GM19023 (cell line): ENCODE measurements at regions not wholly inside any gene's neighbourhood (a gene's known extent, or its start where the extent isn't known, plus 50 kb on each side); places are given as distances from the start of the nearest gene placed in this dataset.
"Not testable (repeated sequence)": the region's sequence is repeated elsewhere in the genome, so short reads cannot be mapped to it uniquely, and the experiment has no call there.

Experiments
- ATAC-seq: cut with Tn5 transposase; IDR thresholded peaks from one replicate; pipeline ENCODE4 v1.9.1; 2021; ENCODE audit warnings: mild to moderate bottlenecking, moderate library complexity; ENCODE audit not compliant: unreplicated experiment

DNA sequence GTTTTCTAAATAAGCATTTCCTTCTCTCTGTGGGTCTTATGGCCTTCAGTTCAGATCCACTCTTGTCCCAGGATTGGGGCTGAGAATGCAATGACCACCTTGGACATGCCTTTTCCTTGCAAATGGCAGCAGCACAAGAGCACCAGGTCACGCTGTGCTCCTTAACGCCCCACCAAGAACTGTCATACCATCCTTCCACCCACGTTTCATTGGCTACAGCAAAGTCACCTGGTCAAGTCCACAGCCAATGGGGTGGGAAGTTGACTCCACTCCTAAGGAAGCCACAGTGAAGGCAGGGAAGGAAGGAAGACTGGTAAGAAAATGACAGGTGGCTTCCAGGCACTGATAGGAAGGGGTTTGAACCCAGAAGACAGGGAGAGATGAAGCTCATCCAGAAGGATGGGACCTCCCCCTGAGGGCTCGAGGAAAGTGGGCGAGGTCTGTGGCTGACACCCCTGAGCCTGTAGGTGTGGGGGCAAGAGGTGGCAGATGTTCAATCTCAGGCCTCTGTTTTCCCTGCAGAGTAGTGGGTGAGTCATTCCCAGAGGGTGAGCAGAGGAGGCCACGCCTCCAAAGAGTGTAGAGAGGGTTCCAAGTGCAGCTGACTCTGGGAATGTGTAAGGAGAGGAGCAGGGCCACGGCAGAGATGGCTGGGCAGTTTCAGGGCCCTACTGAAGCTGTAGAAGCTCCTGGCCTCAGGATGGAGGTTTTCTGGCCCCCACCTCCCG is 113.5 kb upstream of the VRK1 start:
- no peak for ATAC-seq

- ATAC-seq, result no peak
Observed at GRCh38 chr14:96686126-96686525, 111.1 kb upstream of the VRK1 start.

DNA sequence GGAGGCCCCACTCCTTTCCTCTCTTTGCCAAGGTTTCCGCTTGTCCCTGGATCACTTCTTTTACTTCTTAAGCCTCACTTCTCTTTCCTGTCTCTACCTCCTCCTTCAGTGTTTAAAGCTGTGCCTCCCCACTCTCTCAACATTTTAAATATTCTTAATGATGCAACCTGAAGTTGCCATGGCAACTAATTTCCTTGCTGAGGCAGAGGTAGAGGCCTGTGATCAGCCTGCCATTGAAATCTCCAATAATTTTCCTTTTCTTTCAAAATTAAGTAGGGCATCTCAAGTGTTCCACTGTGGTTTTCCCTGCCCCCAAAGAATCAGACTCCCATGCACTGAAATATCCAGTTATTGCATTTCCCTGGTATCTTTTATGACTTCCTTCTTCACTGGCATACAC is 108.6 kb upstream of the VRK1 start:
- ATAC-seq, result no peak

- ATAC-seq, result no peak
Observed at GRCh38 chr14:96690713-96691383, 106.3 kb upstream of the VRK1 start.

GRCh38 chr14:96693252-96693820 is 103.8 kb upstream of the VRK1 start:
- ATAC-seq, result no peak

DNA sequence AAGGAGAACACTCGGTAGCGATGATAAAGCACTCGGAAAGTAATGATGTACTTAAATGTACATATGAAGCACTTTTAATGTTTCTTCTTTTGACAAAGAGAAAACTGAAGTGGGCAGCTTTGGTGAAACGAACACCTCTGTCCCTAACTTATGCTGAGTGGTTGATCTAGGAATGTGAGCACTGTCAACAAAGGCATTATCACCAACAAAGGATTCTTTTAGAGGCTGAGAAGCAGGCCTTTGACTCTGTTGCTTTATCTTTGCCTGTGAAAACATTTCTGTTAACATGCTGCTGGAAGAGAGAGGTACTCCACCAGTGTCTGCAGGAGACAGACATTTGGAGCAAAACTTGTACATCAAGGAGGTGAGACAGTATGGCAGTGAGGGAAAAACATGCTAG is 103.2 kb upstream of the VRK1 start:
- ATAC-seq, result no peak

DNA sequence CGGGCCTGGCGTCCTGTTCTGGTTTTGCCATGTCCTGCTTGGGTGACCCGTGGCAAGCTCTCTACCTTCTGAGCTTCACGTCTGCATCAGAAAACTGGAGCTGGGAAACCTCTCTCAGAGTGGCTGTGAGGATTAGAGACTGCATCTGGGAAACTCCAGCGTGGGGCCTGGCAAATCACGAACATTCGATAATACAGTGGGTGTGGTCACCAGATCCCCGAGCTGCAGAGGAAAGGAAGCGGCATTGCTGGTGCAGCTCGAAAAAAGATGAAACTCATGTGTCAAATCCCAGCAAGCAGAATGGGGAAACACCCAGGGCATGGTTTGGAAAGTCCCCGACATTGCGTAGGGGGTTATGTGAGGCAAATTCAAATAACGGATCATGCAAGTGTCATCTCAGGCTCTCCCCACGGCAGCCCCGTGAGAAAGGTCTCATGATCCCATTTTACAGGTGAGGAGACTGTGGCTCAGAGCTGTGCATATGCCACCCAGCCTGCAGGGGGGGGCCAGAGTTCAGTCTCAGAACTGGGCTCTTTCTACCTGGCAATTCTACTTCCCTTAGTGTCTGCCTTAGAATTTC is 98.1 kb upstream of the VRK1 start:
- peak; percentile 65 for ATAC-seq

DNA sequence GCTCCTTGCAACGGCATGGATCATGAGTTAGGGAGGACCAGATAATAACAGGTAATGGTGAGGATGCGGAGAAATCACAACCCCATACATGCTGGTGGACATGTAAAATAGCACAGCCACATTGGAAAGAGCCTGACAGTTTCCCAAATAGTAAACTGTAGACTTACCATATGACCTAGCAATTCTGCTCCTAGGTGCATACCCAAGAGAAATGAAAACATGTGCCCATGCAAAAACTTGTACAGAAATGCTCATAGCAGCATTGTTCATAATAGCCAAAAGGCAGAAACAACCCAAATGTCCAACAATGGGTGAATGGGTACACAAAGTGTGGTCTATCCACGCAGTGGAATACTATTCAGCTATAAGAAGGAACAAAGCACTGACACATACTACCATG is 97.5 kb upstream of the VRK1 start:
- ATAC-seq, result no peak

DNA sequence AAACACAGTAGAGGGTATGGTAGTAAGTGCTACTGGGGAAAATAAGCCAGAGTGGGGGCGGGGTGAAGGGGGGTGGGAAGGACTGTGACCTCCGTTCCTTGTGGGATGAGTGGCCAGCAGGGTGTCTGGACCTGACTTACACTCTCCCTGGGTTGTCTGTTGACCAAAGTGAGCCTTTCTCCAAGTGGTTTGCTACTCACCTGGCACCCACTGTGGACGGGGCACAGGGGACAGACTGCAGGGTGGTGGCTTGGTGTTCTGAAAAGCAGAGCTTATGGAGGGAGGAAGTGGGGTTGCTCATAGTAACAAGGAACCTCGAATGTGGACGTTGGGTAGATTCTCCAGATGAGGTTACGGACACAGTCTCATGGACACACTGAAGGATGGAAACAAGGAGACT is 94.4 kb upstream of the VRK1 start:
- ATAC-seq, result no peak

DNA sequence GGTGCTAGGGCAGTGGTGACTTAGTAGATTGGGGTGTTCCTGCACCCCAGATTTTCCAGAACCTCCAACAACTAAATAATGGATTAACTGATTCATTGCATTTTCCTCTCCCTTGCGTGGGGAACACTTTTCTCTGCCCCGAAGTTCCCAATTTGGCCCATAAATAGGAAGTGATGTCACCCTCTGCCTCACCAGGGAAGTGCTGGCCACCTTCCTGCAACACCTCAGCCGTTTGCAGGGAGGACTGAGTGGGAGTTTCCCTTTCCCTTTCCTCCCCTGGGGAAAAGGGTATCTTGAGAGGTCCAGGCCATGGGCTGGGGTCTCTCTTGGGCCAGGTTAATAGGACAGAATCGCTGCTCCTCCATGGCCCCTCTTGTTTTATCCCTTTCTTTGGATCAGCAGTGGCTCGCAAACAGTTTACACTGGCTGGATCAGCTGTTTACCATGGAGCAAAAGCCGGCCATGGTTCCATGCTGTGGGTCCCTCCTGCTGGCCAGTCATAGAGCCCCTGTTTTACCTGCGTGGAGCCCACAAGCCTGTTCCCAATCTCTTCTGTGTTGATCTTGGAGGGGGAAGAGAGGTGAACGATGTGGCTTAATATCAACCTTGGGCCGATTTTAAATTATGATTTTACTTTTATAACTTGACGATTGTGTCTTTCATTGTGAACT is 91.6 kb upstream of the VRK1 start:
- no peak for ATAC-seq

- no peak for ATAC-seq
Observed at GRCh38 chr14:96706893-96707292, 90.3 kb upstream of the VRK1 start.

- no peak for ATAC-seq
Observed at GRCh38 chr14:96710060-96710666, 87.0 kb upstream of the VRK1 start.

GRCh38 chr14:96711559-96712267 is 85.5 kb upstream of the VRK1 start:
- no peak for ATAC-seq

- ATAC-seq, result no peak
Observed at GRCh38 chr14:96713426-96713825, 83.8 kb upstream of the VRK1 start.

DNA sequence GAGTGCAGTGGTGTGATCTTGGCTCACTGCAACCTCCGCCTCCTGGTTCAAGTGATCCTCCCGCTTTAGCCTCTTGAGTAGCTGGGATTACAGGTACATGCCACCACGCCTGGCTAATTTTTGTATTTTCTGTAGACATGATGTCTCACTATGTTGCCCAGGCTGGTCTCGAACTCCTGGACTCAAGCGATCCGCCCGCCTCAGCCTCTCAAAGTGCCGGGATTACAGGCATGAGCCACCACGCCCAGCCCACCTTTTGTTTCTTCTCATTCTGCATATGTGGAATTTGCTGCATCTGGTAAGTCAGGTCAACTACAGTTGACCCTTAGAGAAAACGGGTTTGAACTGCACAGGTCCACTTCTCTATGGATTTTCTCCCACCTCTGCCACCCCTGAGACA is 82.6 kb upstream of the VRK1 start:
- ATAC-seq, result not testable (repeated sequence)

DNA sequence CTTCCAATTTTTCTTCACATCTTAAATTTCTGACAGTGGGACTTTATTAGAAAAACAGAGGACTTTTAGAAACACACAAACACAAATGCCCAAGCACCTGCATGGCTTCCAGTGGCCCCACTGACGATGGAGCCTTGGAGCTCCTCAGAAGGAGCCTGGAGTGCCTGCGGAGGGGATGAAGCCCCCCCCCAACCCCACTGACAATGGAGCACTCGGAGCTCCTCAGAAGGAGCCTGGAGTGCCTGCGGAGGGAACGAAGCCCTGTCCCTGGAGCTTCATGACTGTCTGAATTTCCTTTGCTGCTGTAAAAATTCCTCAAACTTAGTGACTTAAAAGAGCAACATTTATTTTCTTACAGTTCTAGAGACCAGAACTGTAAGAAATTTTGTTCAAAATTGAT is 80.1 kb upstream of the VRK1 start:
- ATAC-seq, result no peak

DNA sequence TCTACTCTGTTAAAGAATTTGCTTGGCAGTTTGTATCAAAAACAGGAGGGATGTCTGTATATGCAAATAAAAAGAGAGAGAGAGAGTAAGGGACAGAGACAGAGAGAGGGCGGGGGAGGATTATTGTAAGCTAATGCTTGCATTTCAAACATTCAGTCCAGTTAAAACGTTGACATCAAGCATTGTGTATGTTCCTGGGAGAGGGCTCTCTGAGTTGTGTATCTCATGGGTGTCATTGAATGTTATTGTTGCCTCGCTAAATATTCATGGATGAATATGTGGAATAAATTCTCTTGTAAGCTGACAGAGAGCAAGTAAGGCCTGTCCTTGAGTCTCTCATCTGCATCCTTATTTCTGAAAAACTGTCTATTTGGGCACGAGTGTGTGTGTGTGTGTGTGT is 78.8 kb upstream of the VRK1 start:
- no peak for ATAC-seq

DNA sequence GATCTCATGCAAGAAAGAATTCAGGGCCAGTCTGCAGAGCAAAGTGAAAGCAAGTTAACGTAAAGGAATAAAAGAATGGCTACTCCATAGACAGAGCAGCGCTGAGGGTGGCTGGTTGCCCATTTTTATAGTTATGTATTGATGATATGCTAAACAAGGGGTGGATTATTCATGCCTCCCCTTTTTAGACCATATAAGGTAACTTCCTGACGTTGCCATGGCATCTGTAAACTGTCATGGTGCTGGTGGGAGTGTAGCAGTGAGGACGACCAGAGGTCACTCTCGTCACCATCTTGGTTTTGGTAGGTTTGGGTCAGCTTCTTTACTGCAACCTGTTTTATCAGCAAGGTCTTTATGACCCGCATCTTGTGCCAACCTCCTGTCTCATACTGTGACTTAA is 76.5 kb upstream of the VRK1 start:
- ATAC-seq, result not testable (repeated sequence)

- no peak for ATAC-seq
Observed at GRCh38 chr14:96722736-96723135, 74.4 kb upstream of the VRK1 start.

- ATAC-seq, result no peak
Observed at GRCh38 chr14:96723946-96724345, 73.2 kb upstream of the VRK1 start.
